ENCODE measurements at regions not wholly inside any gene's neighbourhood (a gene's known extent, or its start where the extent isn't known, plus 50 kb on each side); places are given as distances from the start of the nearest gene placed in this dataset.

GRCh38 chr5:167242701-167243100 lies 1048.7 kb upstream of the WWC1 start:
- TF ChIP-seq POLR2A (IDR thresholded peaks at IDR 0.05) (no peak), CTCF (IDR thresholded peaks at IDR 0.05 in 4 of 5, conservative IDR thresholded peaks at IDR 0.05 in 1 of 5) (no peak)

Measured in gastrocnemius medialis (tissue), 4 donors.